PFSK-1 (cell line): ENCODE measurements at regions not wholly inside any gene's neighbourhood (a gene's known extent, or its start where the extent isn't known, plus 50 kb on each side); places are given as distances from the start of the nearest gene placed in this dataset.

Experiments
- FOXP2 ChIP-seq: optimal IDR thresholded peaks from 2 replicates; pipeline ENCODE3; 2011; ENCODE audit warnings: borderline replicate concordance, control low read depth, inconsistent platforms; ENCODE audit not compliant: insufficient read depth; ENCODE audit errors: extremely low read length, extremely low read depth
- POLR2AphosphoS5 ChIP-seq: IDR thresholded peaks from 2 replicates; pipeline ENCODE4 v1.6.1; 2012; ENCODE audit warnings: low read depth, mild to moderate bottlenecking, control low read depth, low read length, moderate library complexity
- SIN3A ChIP-seq: IDR thresholded peaks from 2 replicates; pipeline ENCODE4 v1.6.1; 2012; ENCODE audit warnings: mild to moderate bottlenecking, low read length, moderate library complexity, borderline replicate concordance; ENCODE audit not compliant: insufficient read depth
- TAF1 ChIP-seq: IDR thresholded peaks from 2 replicates; pipeline ENCODE4 v1.6.1; 2012; ENCODE audit warnings: low read length, control low read depth, borderline replicate concordance; ENCODE audit not compliant: insufficient read depth
- TF ChIP-seq, protein P1 (sequence below), 2 experiments: IDR thresholded peaks; 2 replicates each; pipeline versions ENCODE4 v1.6.1 to v1.8.0; 2011 to 2012; ENCODE audit warnings: low read depth in 2 of 2, low read length in 2 of 2, control low read depth in 1 of 2, inconsistent platforms in 1 of 2, mild to moderate bottlenecking in 1 of 2, moderate library complexity in 1 of 2; ENCODE audit not compliant: insufficient read depth in 1 of 2

DNA sequence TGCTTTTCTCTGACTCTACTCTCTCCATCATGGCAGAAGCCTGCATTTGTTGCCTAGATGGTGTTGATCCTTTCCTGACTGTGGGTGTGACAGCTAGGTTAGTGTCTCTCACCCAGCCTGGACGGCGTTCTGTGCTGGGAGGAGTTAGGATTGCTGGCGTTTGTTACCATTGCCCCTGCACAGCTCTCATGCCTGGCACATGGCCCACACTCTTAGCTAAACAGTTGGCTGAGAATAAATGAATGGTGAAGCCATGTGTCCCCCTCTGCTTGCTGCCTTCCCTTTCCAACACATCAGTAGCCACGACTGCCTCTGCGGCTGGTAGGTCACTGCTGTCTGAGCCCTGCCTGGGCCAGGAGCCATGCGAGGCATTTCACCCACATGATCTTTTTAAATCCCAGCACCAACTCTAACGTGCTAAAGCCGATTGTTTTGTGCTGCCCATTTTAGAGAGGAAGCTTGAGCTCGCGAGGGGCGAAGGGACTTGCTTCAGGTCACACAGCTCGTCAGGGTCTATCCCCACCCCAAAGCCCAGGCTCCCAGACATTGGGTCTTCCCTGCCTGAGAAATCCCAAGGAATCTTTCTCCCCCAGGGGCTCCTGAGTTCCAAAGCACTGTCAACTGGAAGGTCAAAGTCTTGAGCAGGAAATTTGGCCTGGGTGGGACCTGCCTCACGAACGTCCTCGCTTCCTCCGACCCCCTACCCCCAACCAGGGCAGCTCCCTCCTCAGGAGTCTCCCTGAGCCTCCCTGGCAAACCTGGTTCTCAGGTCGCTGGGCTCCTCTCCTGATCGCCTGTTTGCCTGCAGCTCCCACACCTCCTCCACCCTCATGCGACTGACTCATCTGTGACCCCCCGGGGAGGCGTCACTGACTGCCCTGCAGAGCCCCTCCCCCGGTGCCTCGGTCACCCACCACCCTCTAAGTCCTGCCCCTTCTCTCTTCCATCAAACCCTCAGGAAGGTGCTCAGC is 271.7 kb upstream of the C1orf174 start:
- TF ChIP-seq SIN3A (no peak), TAF1 (no peak), POLR2AphosphoS5 (no peak), FOXP2 (no peak)
- TF ChIP-seq, protein P1, sequence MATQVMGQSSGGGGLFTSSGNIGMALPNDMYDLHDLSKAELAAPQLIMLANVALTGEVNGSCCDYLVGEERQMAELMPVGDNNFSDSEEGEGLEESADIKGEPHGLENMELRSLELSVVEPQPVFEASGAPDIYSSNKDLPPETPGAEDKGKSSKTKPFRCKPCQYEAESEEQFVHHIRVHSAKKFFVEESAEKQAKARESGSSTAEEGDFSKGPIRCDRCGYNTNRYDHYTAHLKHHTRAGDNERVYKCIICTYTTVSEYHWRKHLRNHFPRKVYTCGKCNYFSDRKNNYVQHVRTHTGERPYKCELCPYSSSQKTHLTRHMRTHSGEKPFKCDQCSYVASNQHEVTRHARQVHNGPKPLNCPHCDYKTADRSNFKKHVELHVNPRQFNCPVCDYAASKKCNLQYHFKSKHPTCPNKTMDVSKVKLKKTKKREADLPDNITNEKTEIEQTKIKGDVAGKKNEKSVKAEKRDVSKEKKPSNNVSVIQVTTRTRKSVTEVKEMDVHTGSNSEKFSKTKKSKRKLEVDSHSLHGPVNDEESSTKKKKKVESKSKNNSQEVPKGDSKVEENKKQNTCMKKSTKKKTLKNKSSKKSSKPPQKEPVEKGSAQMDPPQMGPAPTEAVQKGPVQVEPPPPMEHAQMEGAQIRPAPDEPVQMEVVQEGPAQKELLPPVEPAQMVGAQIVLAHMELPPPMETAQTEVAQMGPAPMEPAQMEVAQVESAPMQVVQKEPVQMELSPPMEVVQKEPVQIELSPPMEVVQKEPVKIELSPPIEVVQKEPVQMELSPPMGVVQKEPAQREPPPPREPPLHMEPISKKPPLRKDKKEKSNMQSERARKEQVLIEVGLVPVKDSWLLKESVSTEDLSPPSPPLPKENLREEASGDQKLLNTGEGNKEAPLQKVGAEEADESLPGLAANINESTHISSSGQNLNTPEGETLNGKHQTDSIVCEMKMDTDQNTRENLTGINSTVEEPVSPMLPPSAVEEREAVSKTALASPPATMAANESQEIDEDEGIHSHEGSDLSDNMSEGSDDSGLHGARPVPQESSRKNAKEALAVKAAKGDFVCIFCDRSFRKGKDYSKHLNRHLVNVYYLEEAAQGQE (IDR thresholded peaks at IDR 0.05; ENCODE audit: insufficient read depth in 1 of 2, low read depth in 2 of 2, low read length in 2 of 2) = no peak

DNA sequence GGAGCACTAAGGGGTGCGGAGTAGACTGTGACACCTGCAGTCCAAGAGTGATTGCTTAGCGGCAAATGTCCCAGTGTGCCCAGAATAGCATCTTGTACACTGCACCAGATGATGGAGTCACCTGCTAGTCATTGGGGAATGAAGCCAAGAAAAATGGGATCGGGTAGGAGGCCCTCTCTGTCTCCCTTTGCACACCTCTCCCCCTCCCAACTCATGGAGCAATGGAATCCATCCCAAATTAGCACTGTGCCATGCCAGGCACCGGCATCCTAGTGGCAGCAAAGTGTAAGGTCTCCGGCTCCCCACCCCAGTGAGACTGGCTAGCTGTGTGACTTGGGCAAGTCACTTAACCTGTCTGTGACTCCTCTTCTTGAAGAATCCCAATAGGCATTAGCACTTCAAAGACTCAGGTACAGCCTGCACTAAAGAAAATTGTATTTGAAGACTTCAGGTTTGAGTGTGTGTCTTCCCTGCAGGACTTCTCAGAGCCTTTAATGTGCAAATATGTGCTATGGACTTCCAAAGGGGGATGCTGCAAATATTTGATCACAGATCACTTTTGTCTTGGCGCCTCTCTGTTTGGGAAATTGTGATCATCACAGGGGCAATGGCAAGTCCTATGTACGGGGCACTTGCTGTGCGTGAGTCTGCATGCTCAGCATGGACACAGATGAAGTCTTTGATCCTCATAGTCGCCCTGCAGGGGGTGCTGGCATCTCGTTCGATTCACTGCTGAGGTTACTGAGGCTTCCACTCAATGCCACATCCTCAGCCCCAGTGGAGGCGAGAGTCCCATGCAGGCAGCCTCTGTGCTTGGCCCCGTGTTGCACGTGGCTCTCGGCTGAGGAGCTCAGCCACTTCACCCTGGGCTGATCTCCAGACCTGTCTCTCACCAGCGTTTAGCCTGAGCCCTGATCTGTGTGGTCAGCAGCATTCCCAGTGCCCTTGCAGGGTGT is 272.9 kb upstream of the C1orf174 start:
- TF ChIP-seq SIN3A (no peak), FOXP2 (no peak), POLR2AphosphoS5 (no peak), TAF1 (no peak)
- TF ChIP-seq, protein P1 (IDR thresholded peaks at IDR 0.05; ENCODE audit: insufficient read depth in 1 of 2, low read depth in 2 of 2, low read length in 2 of 2) = no peak

DNA sequence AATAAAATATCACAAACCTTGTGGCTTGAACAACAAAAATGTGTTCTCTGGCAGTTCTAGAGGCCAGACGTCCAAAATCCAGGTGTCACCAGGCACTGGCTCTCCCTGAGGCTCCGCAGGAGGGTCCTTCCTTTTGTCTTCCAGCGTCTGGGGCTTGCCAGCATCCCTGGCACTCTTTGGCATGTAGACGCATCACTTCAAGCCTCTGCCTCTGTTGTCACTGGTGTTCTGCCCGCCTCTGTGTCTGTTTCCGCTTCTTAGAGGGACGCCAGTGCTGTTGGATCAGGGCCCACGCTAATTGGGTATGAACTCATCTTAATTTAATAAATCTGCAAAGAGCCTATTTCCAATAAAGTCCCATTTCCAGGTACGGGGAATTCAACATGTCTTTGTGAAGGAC is 273.7 kb upstream of the C1orf174 start:
- TF ChIP-seq TAF1 (no peak), POLR2AphosphoS5 (no peak), SIN3A (no peak), FOXP2 (no peak)
- TF ChIP-seq, protein P1 (IDR thresholded peaks at IDR 0.05; ENCODE audit: insufficient read depth in 1 of 2, low read depth in 2 of 2, low read length in 2 of 2) = no peak

DNA sequence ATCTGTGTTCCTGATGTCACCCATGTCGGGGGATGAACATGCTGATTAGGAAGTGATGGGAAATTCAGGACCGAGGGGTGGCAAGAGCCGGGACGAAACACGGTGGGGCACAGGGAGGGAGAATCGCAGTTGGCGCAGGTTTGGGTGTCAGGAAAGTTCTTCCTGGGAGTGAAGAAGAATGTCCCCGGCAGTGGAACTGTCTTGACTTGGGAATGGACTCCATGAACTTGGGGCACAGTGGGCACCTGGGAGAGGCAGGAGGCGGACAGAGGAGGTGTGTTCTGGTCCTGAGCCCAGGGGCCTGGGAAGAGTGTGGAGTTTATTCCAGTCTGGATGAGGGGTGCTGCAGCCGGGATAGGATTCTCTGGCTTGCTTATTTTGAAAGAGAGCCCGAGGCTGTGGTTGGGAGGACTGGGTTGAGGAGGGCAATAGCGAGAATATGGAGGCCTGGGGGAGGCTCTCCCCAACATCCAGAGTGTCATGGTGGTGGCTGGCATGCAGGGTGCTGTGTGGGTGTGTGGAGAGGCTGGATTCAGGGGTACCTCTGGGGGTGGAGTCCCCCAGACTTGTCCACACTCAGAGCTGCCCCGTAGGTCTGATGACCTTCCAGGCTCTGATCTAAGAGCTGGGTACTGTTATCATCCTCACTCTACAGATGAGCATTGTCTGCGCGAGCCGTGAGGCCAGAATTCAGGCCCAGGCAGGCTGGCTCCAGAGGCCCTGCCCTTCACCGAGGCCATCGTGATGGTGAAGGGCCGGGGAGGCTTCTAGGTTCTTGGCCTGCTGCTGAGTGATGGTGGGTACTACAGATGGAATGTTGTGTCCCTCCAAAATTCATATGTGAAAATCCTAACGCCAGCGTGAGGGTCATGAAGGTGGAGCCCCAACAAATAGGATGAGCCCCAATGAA is 274.5 kb upstream of the C1orf174 start:
- TF ChIP-seq FOXP2 = no peak
- TF ChIP-seq TAF1 = no peak
- TF ChIP-seq SIN3A = no peak
- TF ChIP-seq, protein P1 (IDR thresholded peaks at IDR 0.05; ENCODE audit: insufficient read depth in 1 of 2, low read depth in 2 of 2, low read length in 2 of 2) = no peak
- TF ChIP-seq POLR2AphosphoS5 = no peak
